ENCODE measurements at regions not wholly inside any gene's neighbourhood (a gene's known extent, or its start where the extent isn't known, plus 50 kb on each side); places are given as distances from the start of the nearest gene placed in this dataset.

GRCh38 chr1:56327195-56327594, 252.2 kb downstream of the PLPP3 start:
- H3K27me3 Mint-ChIP-seq: no peaks in the 10 kb centered on the region
- no peak overlapping the region for H3K4me3 Mint-ChIP-seq
- peaks cover 17% of the 10 kb centered on the region for H3K4me1 Mint-ChIP-seq
- no peak for DNase-seq
- H3K27ac Mint-ChIP-seq: no peak overlapping the region
- ATAC-seq: no peak
- no peaks in the 10 kb centered on the region for H3K9me3 Mint-ChIP-seq

- no peak for DNase-seq
- Mint-ChIP-seq H3K4me3 (no peak overlapping the region), H3K27ac (no peak overlapping the region), H3K9me3 (no peaks in the 10 kb centered on the region), H3K4me1 (peaks cover 17% of the 10 kb centered on the region), H3K27me3 (no peaks in the 10 kb centered on the region)
- ATAC-seq: no peak
These were observed 253.3 kb downstream of the PLPP3 start for GRCh38 chr1:56326056-56326455.

GRCh38 chr1:56324504-56324903, 254.9 kb downstream of the PLPP3 start:
- ATAC-seq: no peak
- H3K27ac Mint-ChIP-seq: no peak overlapping the region
- H3K27me3 Mint-ChIP-seq: no peaks in the 10 kb centered on the region
- peaks cover 10% of the 10 kb centered on the region for H3K4me1 Mint-ChIP-seq
- no peaks in the 10 kb centered on the region for H3K9me3 Mint-ChIP-seq
- no peak overlapping the region for H3K4me3 Mint-ChIP-seq
- no peak for DNase-seq

- ATAC-seq (no peak), DNase-seq (no peak)
- H3K27ac Mint-ChIP-seq: no peak overlapping the region
- no peak overlapping the region for H3K4me3 Mint-ChIP-seq
- no peaks in the 10 kb centered on the region for H3K27me3 Mint-ChIP-seq
- no peaks in the 10 kb centered on the region for H3K4me1 Mint-ChIP-seq
- H3K9me3 Mint-ChIP-seq: no peaks in the 10 kb centered on the region
These were observed 257.2 kb downstream of the PLPP3 start for GRCh38 chr1:56322211-56322610.

- ATAC-seq (no peak), DNase-seq (no peak)
- Mint-ChIP-seq H3K27ac (no peak overlapping the region), H3K9me3 (peaks cover 0 to 3% of the 10 kb centered on the region in 2 donors), H3K27me3 (no peaks in the 10 kb centered on the region), H3K4me1 (no peaks in the 10 kb centered on the region), H3K4me3 (no peak overlapping the region)
These were observed 258.2 kb downstream of the PLPP3 start for GRCh38 chr1:56321150-56321490.

- H3K4me1 Mint-ChIP-seq: no peaks in the 10 kb centered on the region
- ATAC-seq (no peak), DNase-seq (no peak)
- H3K27me3 Mint-ChIP-seq: no peaks in the 10 kb centered on the region
- H3K27ac Mint-ChIP-seq: peak overlapping the region in 1 of 2 donors; percentile 52
- H3K9me3 Mint-ChIP-seq: peaks cover 0 to 8% of the 10 kb centered on the region in 2 donors
- no peak overlapping the region for H3K4me3 Mint-ChIP-seq
These were observed 258.8 kb downstream of the PLPP3 start for GRCh38 chr1:56320464-56321149.

GRCh38 chr1:56317722-56318121, 261.6 kb downstream of the PLPP3 start:
- Mint-ChIP-seq H3K27me3 (no peaks in the 10 kb centered on the region), H3K4me1 (no peaks in the 10 kb centered on the region)

GRCh38 chr1:56315293-56315942, 263.9 kb downstream of the PLPP3 start:
- no peak overlapping the region for H3K4me3 Mint-ChIP-seq
- no peak overlapping the region for H3K27ac Mint-ChIP-seq
- ATAC-seq (no peak), DNase-seq (no peak)
- peaks cover 0 to 34% of the 10 kb centered on the region in 2 donors for H3K9me3 Mint-ChIP-seq
- no peaks in the 10 kb centered on the region for H3K4me1 Mint-ChIP-seq
- no peaks in the 10 kb centered on the region for H3K27me3 Mint-ChIP-seq

More at GRCh38 chr1:56317722-56318121, 261.6 kb downstream of the PLPP3 start:
- no peak for DNase-seq
- H3K9me3 Mint-ChIP-seq: peaks cover 0 to 18% of the 10 kb centered on the region in 2 donors
- ATAC-seq: no peak
- H3K4me3 Mint-ChIP-seq: no peak overlapping the region
- no peak overlapping the region for H3K27ac Mint-ChIP-seq

- H3K4me3 Mint-ChIP-seq: no peak overlapping the region
- ATAC-seq (no peak), DNase-seq (no peak)
- H3K27ac Mint-ChIP-seq: no peak overlapping the region
- no peaks in the 10 kb centered on the region for H3K27me3 Mint-ChIP-seq
- H3K9me3 Mint-ChIP-seq: peaks cover 0 to 34% of the 10 kb centered on the region in 2 donors
- no peaks in the 10 kb centered on the region for H3K4me1 Mint-ChIP-seq
These were observed 265.8 kb downstream of the PLPP3 start for GRCh38 chr1:56313560-56313959.

- Mint-ChIP-seq H3K27ac (no peak overlapping the region), H3K27me3 (no peaks in the 10 kb centered on the region), H3K4me3 (no peak overlapping the region), H3K9me3 (peaks cover 5 to 34% of the 10 kb centered on the region in 2 donors), H3K4me1 (no peaks in the 10 kb centered on the region)
- no peak for DNase-seq
- ATAC-seq: no peak
These were observed 267.6 kb downstream of the PLPP3 start for GRCh38 chr1:56311766-56312165.

- no peak overlapping the region for H3K4me3 Mint-ChIP-seq
- H3K27ac Mint-ChIP-seq: no peak overlapping the region
- H3K9me3 Mint-ChIP-seq: peaks cover 5 to 29% of the 10 kb centered on the region in 2 donors
- ATAC-seq: no peak
- no peak for DNase-seq
- H3K27me3 Mint-ChIP-seq: no peaks in the 10 kb centered on the region
- H3K4me1 Mint-ChIP-seq: no peaks in the 10 kb centered on the region
These were observed 268.4 kb downstream of the PLPP3 start for GRCh38 chr1:56310945-56311344.

GRCh38 chr1:56309065-56309464, 270.3 kb downstream of the PLPP3 start:
- Mint-ChIP-seq H3K4me3 (no peak overlapping the region), H3K9me3 (peaks cover 5 to 24% of the 10 kb centered on the region in 2 donors), H3K27me3 (no peaks in the 10 kb centered on the region), H3K27ac (no peak overlapping the region), H3K4me1 (no peaks in the 10 kb centered on the region)
- ATAC-seq (no peak), DNase-seq (no peak)

GRCh38 chr1:56304975-56305374, 274.4 kb downstream of the PLPP3 start:
- DNase-seq (no peak), ATAC-seq (no peak)
- H3K27ac Mint-ChIP-seq: no peak overlapping the region
- H3K9me3 Mint-ChIP-seq: peaks cover 0 to 5% of the 10 kb centered on the region in 2 donors
- H3K4me1 Mint-ChIP-seq: no peaks in the 10 kb centered on the region
- H3K4me3 Mint-ChIP-seq: no peak overlapping the region
- H3K27me3 Mint-ChIP-seq: no peaks in the 10 kb centered on the region

GRCh38 chr1:56303805-56304204, 275.6 kb downstream of the PLPP3 start:
- Mint-ChIP-seq H3K27me3 (no peaks in the 10 kb centered on the region), H3K4me1 (no peaks in the 10 kb centered on the region), H3K27ac (no peak overlapping the region), H3K9me3 (peaks cover 0 to 5% of the 10 kb centered on the region in 2 donors), H3K4me3 (no peak overlapping the region)
- no peak for ATAC-seq
- no peak for DNase-seq

GRCh38 chr1:56302878-56303277, 276.5 kb downstream of the PLPP3 start:
- no peak overlapping the region for H3K4me3 Mint-ChIP-seq
- H3K9me3 Mint-ChIP-seq: peaks cover 0 to 5% of the 10 kb centered on the region in 2 donors
- no peaks in the 10 kb centered on the region for H3K4me1 Mint-ChIP-seq
- H3K27me3 Mint-ChIP-seq: no peaks in the 10 kb centered on the region
- DNase-seq: no peak
- no peak overlapping the region for H3K27ac Mint-ChIP-seq
- no peak for ATAC-seq

GRCh38 chr1:56301791-56302190, 277.6 kb downstream of the PLPP3 start:
- ATAC-seq (no peak), DNase-seq (no peak)
- Mint-ChIP-seq H3K27ac (no peak overlapping the region), H3K27me3 (no peaks in the 10 kb centered on the region), H3K4me3 (no peak overlapping the region), H3K4me1 (no peaks in the 10 kb centered on the region), H3K9me3 (no peaks in the 10 kb centered on the region)

GRCh38 chr1:56300836-56301235, 278.5 kb downstream of the PLPP3 start:
- H3K27me3 Mint-ChIP-seq: no peaks in the 10 kb centered on the region
- no peak for DNase-seq
- H3K4me1 Mint-ChIP-seq: no peaks in the 10 kb centered on the region
- H3K9me3 Mint-ChIP-seq: no peaks in the 10 kb centered on the region
- no peak for ATAC-seq
- no peak overlapping the region for H3K27ac Mint-ChIP-seq
- no peak overlapping the region for H3K4me3 Mint-ChIP-seq
